Coronary artery (tissue), 2 donors: ENCODE measurements at regions not wholly inside any gene's neighbourhood (a gene's known extent, or its start where the extent isn't known, plus 50 kb on each side); places are given as distances from the start of the nearest gene placed in this dataset.

Source experiments
- DNase-seq: peaks from one replicate; pipeline ENCODE4 v3.0.0-alpha.2; 2017; ENCODE audit warnings: low spot score
- H3K27ac ChIP-seq, 2 donors: fragments of 200-600 bp; sonication (generic); one replicate each; pipeline ENCODE4 v1.5.1; 2016 to 2019
- H3K4me3 ChIP-seq: fragments of 200-600 bp; sonication (generic); 2 replicates; pipeline ENCODE4 v1.5.1; 2016; ENCODE audit warnings: mild to moderate bottlenecking, moderate library complexity
- TF ChIP-seq, protein P1 (sequence below): fragments of 200-600 bp; sonication (generic); IDR thresholded peaks from one replicate; pipeline ENCODE4 v1.5.1; 2019; ENCODE audit warnings: antibody characterized with exemption

GRCh38 chr20:41783423-41784208 lies 165.4 kb upstream of the CHD6 start:
- no peak overlapping the region for H3K27ac ChIP-seq
- H3K4me3 ChIP-seq: no peak overlapping the region
- no peak for DNase-seq
- TF ChIP-seq, protein P1, sequence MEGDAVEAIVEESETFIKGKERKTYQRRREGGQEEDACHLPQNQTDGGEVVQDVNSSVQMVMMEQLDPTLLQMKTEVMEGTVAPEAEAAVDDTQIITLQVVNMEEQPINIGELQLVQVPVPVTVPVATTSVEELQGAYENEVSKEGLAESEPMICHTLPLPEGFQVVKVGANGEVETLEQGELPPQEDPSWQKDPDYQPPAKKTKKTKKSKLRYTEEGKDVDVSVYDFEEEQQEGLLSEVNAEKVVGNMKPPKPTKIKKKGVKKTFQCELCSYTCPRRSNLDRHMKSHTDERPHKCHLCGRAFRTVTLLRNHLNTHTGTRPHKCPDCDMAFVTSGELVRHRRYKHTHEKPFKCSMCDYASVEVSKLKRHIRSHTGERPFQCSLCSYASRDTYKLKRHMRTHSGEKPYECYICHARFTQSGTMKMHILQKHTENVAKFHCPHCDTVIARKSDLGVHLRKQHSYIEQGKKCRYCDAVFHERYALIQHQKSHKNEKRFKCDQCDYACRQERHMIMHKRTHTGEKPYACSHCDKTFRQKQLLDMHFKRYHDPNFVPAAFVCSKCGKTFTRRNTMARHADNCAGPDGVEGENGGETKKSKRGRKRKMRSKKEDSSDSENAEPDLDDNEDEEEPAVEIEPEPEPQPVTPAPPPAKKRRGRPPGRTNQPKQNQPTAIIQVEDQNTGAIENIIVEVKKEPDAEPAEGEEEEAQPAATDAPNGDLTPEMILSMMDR: no peak

GRCh38 chr20:41782730-41783406 lies 164.7 kb upstream of the CHD6 start:
- Histone ChIP-seq H3K27ac (no peak overlapping the region), H3K4me3 (no peak overlapping the region)
- TF ChIP-seq, protein P1: no peak
- DNase-seq: no peak

DNA sequence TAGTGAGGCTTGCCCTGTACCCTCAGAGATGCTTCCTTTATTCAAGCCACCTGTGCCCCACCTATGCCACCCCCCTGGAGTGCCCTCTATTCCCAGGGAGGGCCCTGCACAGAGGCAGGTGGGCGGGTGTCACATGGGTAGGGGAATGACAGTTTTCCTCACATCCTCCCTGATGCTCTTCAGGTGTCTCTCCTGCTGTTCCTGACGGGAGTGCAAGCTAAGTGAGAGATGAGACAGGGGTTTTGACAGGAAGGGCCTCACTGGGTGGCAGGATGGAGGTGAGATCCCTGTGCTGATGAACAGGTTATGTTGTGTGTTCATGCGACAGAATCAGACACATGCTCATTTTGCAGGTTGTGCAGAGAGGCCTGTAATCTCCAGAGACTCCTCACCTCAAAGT lies 164.1 kb upstream of the CHD6 start:
- TF ChIP-seq, protein P1: no peak
- Histone ChIP-seq H3K27ac (no peak overlapping the region), H3K4me3 (no peak overlapping the region)
- no peak for DNase-seq

DNA sequence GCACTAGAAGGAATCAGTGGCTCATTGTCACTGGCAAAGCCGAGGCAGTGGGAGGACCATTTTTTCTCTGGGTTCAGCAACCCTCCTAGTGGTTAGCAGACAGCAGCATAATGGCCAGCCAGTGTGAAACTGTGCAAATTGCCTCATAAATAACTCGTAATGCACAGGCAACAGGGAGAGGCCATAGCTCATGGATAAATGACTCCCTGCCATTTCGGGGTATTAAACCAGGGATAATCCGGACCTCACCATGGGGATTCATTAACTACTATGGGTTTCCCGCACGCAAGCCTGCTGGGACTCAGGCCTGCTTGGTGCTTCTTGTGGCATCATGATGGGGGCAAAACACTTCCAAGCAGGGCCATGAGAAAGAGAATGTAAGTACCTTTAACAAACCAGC lies 158.2 kb upstream of the CHD6 start:
- Histone ChIP-seq H3K27ac (no peak overlapping the region), H3K4me3 (no peak overlapping the region)
- TF ChIP-seq, protein P1: no peak
- no peak for DNase-seq

- TF ChIP-seq, protein P1: no peak
- no peak overlapping the region for H3K27ac ChIP-seq
- no peak for DNase-seq
- no peak overlapping the region for H3K4me3 ChIP-seq
Observed at GRCh38 chr20:41774291-41774690, 156.1 kb upstream of the CHD6 start.

DNA sequence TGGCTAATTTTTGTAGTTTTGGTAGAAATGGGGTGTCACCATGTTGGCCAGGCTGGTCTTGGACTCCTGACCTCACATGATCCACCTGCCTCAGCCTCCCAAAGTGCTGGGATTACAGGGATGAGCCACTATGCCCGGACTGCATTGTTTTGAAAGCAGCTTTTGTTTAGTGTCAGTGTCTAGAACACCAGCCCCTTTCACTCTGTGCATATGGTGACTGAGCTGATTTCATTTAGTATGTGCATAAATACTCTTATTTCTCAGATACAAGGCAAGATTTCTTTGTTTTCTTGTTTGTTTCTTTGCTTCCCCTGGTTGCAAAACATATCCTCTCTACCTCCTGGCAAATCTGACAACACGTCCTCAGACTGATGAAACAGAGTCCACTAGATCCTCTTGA lies 152.8 kb upstream of the CHD6 start:
- H3K4me3 ChIP-seq: no peak overlapping the region
- DNase-seq: no peak
- TF ChIP-seq, protein P1: no peak
- no peak overlapping the region for H3K27ac ChIP-seq

GRCh38 chr20:41770427-41770826 lies 152.2 kb upstream of the CHD6 start:
- H3K4me3 ChIP-seq: no peak overlapping the region
- no peak for DNase-seq
- H3K27ac ChIP-seq: no peak overlapping the region
- TF ChIP-seq, protein P1: no peak
